Anterior cingulate cortex (tissue), 58 donors: ENCODE measurements at regions not wholly inside any gene's neighbourhood (a gene's known extent, or its start where the extent isn't known, plus 50 kb on each side); places are given as distances from the start of the nearest gene placed in this dataset.

ENCODE experiments used
- DNase-seq, 58 donors: peaks; one replicate each; lab custom pipeline; 2025; lab: John Stamatoyannopoulos, UW

- no peak for DNase-seq
Observed at GRCh38 chr2:150572961-150573395, 85.5 kb upstream of the RND3 start.

- DNase-seq: no peak
Observed at GRCh38 chr2:150572194-150572766, 84.8 kb upstream of the RND3 start.

DNA sequence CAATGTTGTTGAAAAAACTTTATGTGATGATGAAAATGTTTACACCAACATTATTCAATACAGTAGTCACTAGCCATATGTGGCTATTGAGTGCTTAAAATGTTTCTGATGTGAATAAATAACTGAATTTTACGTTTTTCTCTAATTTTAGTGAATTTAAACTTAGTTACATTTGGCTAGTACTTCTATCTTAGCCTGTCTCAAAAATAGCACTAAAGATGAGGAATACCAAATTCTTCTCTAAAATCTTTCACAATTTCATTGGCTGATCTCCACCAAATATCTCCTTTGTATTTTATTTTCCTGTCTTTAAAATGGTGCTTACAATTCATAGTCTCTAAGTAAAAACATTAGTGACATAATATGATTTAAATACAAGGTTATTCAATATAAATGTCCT lies 83.7 kb upstream of the RND3 start:
- no peak for DNase-seq

DNA sequence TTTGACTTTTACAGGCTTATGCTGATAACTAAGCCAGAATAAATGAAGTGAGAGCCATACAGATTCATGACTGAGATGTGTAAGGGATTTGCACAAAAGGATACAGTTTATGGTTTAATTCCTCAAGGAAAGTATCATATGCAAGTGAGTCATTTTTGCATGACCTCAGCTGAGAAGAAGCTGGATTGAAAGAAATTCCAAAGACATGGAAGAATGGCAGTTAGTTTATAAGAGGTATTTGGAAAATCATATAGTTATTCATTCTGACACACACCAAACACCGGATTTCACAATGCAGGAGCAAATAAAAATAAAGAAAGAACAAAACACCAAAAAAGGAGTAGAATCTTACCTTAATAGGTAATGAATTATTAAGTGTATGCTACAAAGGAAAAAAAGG lies 83.2 kb upstream of the RND3 start:
- no peak for DNase-seq

DNA sequence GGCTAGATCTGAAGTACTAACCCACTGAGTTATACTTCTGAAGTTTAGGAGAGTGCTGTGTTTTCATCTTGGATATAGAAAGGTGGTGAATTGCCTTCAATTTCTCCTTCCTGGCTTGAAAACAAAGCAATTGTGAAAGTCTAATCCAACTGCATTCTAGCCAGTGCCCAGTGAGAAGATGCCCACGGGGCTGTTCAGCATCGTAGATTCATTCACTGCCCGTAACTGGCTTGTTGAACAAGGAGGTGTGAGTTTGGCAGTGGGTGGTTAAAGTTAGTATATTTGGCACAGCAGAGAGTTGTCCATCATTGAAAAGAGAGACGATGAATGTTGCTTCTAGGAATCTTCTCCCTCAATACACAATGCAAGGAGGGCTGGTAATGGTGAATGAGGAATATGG lies 82.3 kb upstream of the RND3 start:
- no peak for DNase-seq

DNA sequence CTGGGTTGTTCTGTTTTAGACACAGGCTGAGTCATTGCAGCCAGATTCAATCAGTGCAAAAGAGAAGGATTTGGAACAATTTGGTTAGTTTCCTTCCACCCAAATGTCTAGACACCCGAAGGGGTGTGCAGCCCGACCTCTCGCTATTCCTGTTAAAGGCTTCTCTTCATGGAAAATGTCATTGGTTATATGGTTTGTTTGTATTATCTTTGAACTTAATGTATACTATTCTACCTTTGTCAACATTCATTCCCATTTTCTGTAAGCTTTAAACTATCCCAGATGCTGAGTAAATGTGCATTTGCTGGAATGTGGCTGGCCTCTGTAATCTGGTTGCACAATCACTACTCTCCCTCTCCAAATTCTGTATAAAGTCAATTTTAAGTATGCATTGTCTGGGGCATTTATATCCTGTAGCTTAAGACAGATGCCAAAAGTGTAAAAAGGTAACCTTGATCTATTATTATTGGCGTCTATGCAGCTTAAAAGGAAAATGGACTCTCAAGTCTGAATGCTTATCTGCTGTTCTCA lies 80.4 kb upstream of the RND3 start:
- DNase-seq: no peak

DNA sequence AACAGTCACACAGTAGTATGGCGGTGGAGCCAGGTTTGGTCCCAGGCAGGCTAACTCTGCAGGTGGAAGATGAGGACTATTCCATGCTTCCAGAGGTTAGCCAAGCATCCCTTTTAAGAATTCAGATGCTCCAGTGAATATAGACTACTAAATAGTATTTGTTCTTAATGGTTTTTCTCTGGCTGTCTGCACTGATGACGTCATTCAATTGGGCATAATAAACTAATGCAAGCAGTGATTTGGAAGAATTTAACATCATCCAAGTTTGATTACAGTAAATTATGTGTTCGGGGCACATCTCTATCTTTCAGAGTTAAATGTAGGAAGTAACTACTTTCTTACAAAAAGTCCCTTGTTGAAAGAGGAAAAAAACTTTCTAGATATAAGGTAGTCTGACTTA lies 78.8 kb upstream of the RND3 start:
- no peak for DNase-seq

- DNase-seq: no peak
Observed at GRCh38 chr2:150561076-150561475, 73.6 kb upstream of the RND3 start.

GRCh38 chr2:150557020-150557600 lies 69.6 kb upstream of the RND3 start:
- DNase-seq: no peak

- no peak for DNase-seq
Observed at GRCh38 chr2:150555611-150556356, 68.3 kb upstream of the RND3 start.

DNA sequence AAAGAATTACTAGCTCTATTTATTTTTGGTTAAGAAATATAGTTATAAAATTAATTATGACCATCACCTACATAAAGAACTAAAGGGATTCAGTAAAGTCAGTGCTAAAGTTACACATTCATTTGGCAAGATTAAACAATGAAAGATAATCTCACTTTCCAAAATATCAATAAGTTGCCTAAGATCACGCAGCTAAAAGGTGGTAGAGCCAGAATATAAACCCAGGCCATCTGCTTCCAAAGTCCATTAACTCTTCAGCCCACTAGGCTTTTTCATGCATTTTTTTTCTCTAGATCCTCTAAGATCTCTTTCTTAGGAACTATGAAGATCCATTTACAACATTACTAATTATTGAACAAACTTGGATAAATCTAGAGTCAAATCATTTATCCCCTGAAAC lies 66.6 kb upstream of the RND3 start:
- DNase-seq: no peak

- no peak for DNase-seq
Observed at GRCh38 chr2:150552041-150552820, 64.8 kb upstream of the RND3 start.

GRCh38 chr2:150549381-150549780 lies 61.9 kb upstream of the RND3 start:
- no peak for DNase-seq

DNA sequence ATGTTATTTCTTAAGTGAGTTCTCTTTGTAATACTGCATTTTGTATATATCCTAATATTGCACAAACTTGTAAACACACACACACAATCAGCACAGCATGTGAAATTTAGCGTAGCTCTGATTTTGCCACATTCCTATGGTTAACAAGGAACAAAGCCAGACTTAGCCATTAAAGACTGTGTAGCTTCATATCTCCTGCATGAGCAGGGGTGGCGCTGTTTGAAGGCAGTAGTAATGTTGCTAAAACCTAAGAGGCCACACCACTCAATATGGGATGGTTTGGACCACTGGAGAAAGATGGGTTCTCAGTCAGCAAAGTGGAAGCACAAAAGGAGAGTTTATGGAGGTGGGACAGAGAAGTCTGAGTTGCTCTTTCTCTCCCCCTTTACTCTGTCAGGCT lies 61.1 kb upstream of the RND3 start:
- no peak for DNase-seq

DNA sequence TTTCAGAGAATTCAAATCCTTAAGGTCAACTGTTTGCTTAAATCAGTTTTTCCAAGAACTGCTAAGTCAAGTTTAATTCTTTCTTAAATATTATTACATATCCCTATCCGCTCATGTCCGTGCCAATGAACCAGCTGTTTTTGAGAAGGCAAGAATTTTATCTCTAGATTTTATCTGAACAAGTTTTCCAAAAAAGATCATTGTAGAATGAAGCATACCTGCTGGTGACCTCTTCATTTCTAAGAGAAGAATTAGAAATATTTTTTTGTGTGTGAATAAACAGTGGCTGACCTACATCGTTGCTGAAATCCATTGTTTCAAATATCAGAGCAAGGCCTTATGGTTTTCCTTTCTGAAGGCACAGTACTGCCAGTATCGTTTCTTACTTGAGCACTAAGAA lies 58.4 kb upstream of the RND3 start:
- no peak for DNase-seq

DNA sequence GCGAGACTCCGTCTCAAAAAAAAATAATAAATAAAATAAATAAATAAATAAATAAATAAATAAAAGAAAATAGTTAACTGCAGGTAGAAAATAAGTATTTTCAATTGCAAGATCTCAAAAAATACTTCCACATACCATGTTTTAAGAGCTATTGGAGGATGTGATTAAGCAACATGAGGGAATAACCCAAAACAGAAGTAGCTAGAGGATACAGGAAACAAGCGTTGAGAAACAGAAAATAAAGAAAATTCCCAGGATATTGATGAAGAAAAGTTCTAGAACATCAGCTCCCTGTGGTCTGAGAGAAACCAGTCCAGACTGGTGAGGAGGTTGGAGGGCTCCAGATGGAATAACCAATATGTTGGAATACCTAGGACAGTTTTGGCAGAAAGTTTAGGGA lies 57.3 kb upstream of the RND3 start:
- no peak for DNase-seq

- DNase-seq: no peak
Observed at GRCh38 chr2:150542692-150543091, 55.2 kb upstream of the RND3 start.

DNA sequence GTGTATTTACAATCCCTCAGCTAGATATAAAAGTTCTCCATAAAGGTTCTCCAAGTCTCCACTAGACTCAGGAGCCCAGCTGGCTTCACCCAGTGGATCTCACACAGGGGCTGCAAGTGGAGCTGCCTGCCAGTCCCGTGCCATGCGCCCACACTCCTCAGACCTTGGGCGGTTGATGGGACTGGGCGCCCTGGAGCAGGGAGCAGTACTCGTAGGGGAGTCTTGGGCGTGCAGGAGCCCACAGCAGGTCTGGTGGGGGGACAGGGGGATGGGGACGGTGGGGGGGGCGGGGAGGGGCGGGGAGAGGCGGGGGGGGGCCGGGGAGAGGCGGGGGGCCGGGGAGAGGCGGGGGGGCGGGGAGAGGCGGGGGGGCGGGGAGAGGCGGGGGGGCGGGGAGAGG lies 54.7 kb upstream of the RND3 start:
- no peak for DNase-seq

GRCh38 chr2:150538651-150539201 lies 51.3 kb upstream of the RND3 start:
- no peak for DNase-seq
